ENCODE measurements at regions not wholly inside any gene's neighbourhood (a gene's known extent, or its start where the extent isn't known, plus 50 kb on each side); places are given as distances from the start of the nearest gene placed in this dataset.

- no peaks in the 10 kb centered on the region for H3K4me1 ChIP-seq
- no peaks in the 10 kb centered on the region for H3K27me3 ChIP-seq
- no peak overlapping the region for H3K4me3 ChIP-seq
- DNase-seq, result no peak
- no peaks in the 10 kb centered on the region for H3K36me3 ChIP-seq
- TF ChIP-seq POLR2A (IDR thresholded peaks at IDR 0.05), result no peak
- TF ChIP-seq CTCF (IDR thresholded peaks at IDR 0.05), result no peak
- intact Hi-C loops (cut with DNase I; ENCODE audit: low total_unique reads), result no loop called here
- peak overlapping the region in 1 of 2 donors; percentile 27 for H3K27ac ChIP-seq
- H3K9me3 ChIP-seq, result no peaks in the 10 kb centered on the region
Observed at GRCh38 chr2:188676010-188676400, 298.2 kb upstream of the COL3A1 start.

GRCh38 chr2:188677142-188677541 is 297.0 kb upstream of the COL3A1 start:
- no peak overlapping the region for H3K4me3 ChIP-seq
- intact Hi-C loops (cut with DNase I; ENCODE audit: low total_unique reads), result no loop called here

GRCh38 chr2:188678882-188679281 is 295.3 kb upstream of the COL3A1 start:
- Histone ChIP-seq H3K4me3 (no peak overlapping the region), H3K27ac (peak overlapping the region in 1 of 2 donors; percentile 3), H3K36me3 (no peaks in the 10 kb centered on the region), H3K4me1 (no peaks in the 10 kb centered on the region), H3K27me3 (no peaks in the 10 kb centered on the region), H3K9me3 (no peaks in the 10 kb centered on the region)
- TF ChIP-seq CTCF (IDR thresholded peaks at IDR 0.05) (no peak), POLR2A (IDR thresholded peaks at IDR 0.05) (no peak)
- DNase-seq, result no peak
- intact Hi-C loops (cut with DNase I; ENCODE audit: low total_unique reads), result no loop called here

More at GRCh38 chr2:188677142-188677541, 297.0 kb upstream of the COL3A1 start:
- no peaks in the 10 kb centered on the region for H3K4me1 ChIP-seq
- no peaks in the 10 kb centered on the region for H3K27me3 ChIP-seq
- TF ChIP-seq CTCF (IDR thresholded peaks at IDR 0.05) (no peak), POLR2A (IDR thresholded peaks at IDR 0.05) (no peak)
- H3K27ac ChIP-seq, result no peak overlapping the region
- DNase-seq, result no peak
- no peaks in the 10 kb centered on the region for H3K36me3 ChIP-seq
- no peaks in the 10 kb centered on the region for H3K9me3 ChIP-seq

GRCh38 chr2:188682838-188683237 is 291.3 kb upstream of the COL3A1 start:
- no peaks in the 10 kb centered on the region for H3K4me1 ChIP-seq
- TF ChIP-seq CTCF (IDR thresholded peaks at IDR 0.05), result no peak
- no peak for TF ChIP-seq POLR2A (IDR thresholded peaks at IDR 0.05)
- intact Hi-C loops (cut with DNase I; ENCODE audit: low total_unique reads), result no loop called here
- no peak overlapping the region for H3K4me3 ChIP-seq
- H3K9me3 ChIP-seq, result no peaks in the 10 kb centered on the region
- H3K27me3 ChIP-seq, result no peaks in the 10 kb centered on the region
- no peaks in the 10 kb centered on the region for H3K36me3 ChIP-seq
- H3K27ac ChIP-seq, result no peak overlapping the region
- DNase-seq, result no peak

GRCh38 chr2:188684795-188685194 is 289.4 kb upstream of the COL3A1 start:
- Histone ChIP-seq H3K27ac (no peak overlapping the region), H3K4me3 (no peak overlapping the region), H3K4me1 (no peaks in the 10 kb centered on the region), H3K36me3 (no peaks in the 10 kb centered on the region), H3K9me3 (no peaks in the 10 kb centered on the region), H3K27me3 (no peaks in the 10 kb centered on the region)
- intact Hi-C loops (cut with DNase I; ENCODE audit: low total_unique reads), result no loop called here
- DNase-seq, result no peak
- TF ChIP-seq CTCF (IDR thresholded peaks at IDR 0.05), result no peak
